Epithelial cell of proximal tubule (primary cell): ENCODE measurements at regions not wholly inside any gene's neighbourhood (a gene's known extent, or its start where the extent isn't known, plus 50 kb on each side); places are given as distances from the start of the nearest gene placed in this dataset.

Experiments used
- DNase-seq: peaks from one replicate; pipeline ENCODE4 v3.0.0-alpha.2; 2011; ENCODE audit warnings: low read depth
- H3K4me3 ChIP-seq: 2 replicates; pipeline ENCODE4 v1.5.1; 2011; ENCODE audit warnings: low read depth, mild to moderate bottlenecking, low read length
- CTCF ChIP-seq: conservative IDR thresholded peaks from 2 replicates; pipeline ENCODE4 v1.5.1; 2012; ENCODE audit warnings: low read depth, mild to moderate bottlenecking, low read length

GRCh38 chr4:128639541-128640270 is 169.8 kb upstream of the JADE1 start:
- H3K4me3 ChIP-seq = no peak overlapping the region
- no peak for TF ChIP-seq CTCF
- DNase-seq = no peak

- H3K4me3 ChIP-seq = no peak overlapping the region
- TF ChIP-seq CTCF = no peak
- no peak for DNase-seq
Measured at GRCh38 chr4:128636906-128637305, 172.6 kb upstream of the JADE1 start.

GRCh38 chr4:128635955-128636560 is 173.4 kb upstream of the JADE1 start:
- TF ChIP-seq CTCF = no peak

GRCh38 chr4:128635141-128635954 is 174.2 kb upstream of the JADE1 start:
- DNase-seq = no peak
- no peak overlapping the region for H3K4me3 ChIP-seq
- no peak for TF ChIP-seq CTCF

More at GRCh38 chr4:128635955-128636560, 173.4 kb upstream of the JADE1 start:
- DNase-seq = no peak
- no peak overlapping the region for H3K4me3 ChIP-seq

- H3K4me3 ChIP-seq = no peak overlapping the region
- TF ChIP-seq CTCF = no peak
- no peak for DNase-seq
Measured at GRCh38 chr4:128633067-128633466, 176.4 kb upstream of the JADE1 start.

GRCh38 chr4:128630871-128631270 is 178.6 kb upstream of the JADE1 start:
- no peak for DNase-seq
- no peak overlapping the region for H3K4me3 ChIP-seq
- no peak for TF ChIP-seq CTCF
